Esophagus muscularis mucosa (tissue), 4 donors: ENCODE measurements at regions not wholly inside any gene's neighbourhood (a gene's known extent, or its start where the extent isn't known, plus 50 kb on each side); places are given as distances from the start of the nearest gene placed in this dataset.

Experiments
- DNase-seq: peaks from one replicate; pipeline ENCODE4 v3.0.0-alpha.2; 2017; ENCODE audit errors: extremely low spot score
- H3K27ac ChIP-seq, 4 donors: fragments of 200-600 bp; sonication (generic); replicated peaks in 1 of 4; 1 replicate in 3 of 4; 2 replicates in 1 of 4; pipeline ENCODE4 v1.5.1; 2016 to 2019; ENCODE audit warnings: mild to moderate bottlenecking in 1 of 4
- H3K27me3 ChIP-seq, 4 donors: fragments of 200-600 bp; sonication (generic); one replicate each; pipeline versions ENCODE4 v1.5.1 to v1.6.0; 2016 to 2019
- H3K36me3 ChIP-seq, 4 donors: fragments of 200-600 bp; sonication (generic); one replicate each; pipeline ENCODE4 v1.5.1; 2016 to 2019
- H3K4me1 ChIP-seq, 4 donors: fragments of 200-600 bp; sonication (generic); one replicate each; pipeline ENCODE4 v1.5.1; 2016 to 2019
- H3K4me3 ChIP-seq, 4 donors: fragments of 200-600 bp; sonication (generic); 1 replicate in 2 of 4; 2 replicates in 2 of 4; pipeline ENCODE4 v1.5.1; 2016 to 2019; ENCODE audit warnings: mild to moderate bottlenecking in 4 of 4, moderate library complexity in 1 of 4
- H3K9me3 ChIP-seq, 4 donors: fragments of 200-600 bp; sonication (generic); 1 replicate in 3 of 4; 2 replicates in 1 of 4; pipeline ENCODE4 v1.5.1; 2016 to 2019
- CTCF ChIP-seq, 3 experiments: fragments of 200-600 bp in 2 of 3; fragments of 450-650 bp in 1 of 3; sonication (generic) in 2 of 3; IDR thresholded peaks; one replicate each; pipeline ENCODE4 v1.5.1; 2017 to 2019; ENCODE audit warnings: antibody characterized with exemption in 3 of 3, mild to moderate bottlenecking in 2 of 3, moderate library complexity in 1 of 3
- EP300 ChIP-seq: sonication (generic); formaldehyde crosslinking; IDR thresholded peaks from one replicate; pipeline ENCODE4 v1.6.1; 2017; ENCODE audit warnings: antibody characterized with exemption
- POLR2A ChIP-seq: fragments of 450-650 bp; IDR thresholded peaks from one replicate; pipeline ENCODE4 v1.6.1; 2017; ENCODE audit warnings: antibody characterized with exemption, moderate library complexity, mild to moderate bottlenecking, low read depth
- POLR2AphosphoS5 ChIP-seq, 2 donors: sonication (generic); formaldehyde crosslinking; IDR thresholded peaks; one replicate each; pipeline ENCODE4 v1.6.1; 2017; ENCODE audit warnings: antibody characterized with exemption in 2 of 2
- WGBS: methylation state at CpG from one replicate; pipeline ENCODE4 v1.1.5; 2018; 5-methylcytosine and 5-hydroxymethylcytosine counted together
- intact Hi-C: fragments of 100-400 bp; cut with DNase I; formaldehyde crosslinking; loops from one replicate; pipeline ENCODE4 v1.15.1; 2023

- TF ChIP-seq CTCF (IDR thresholded peaks at IDR 0.05) (no peak), EP300 (no peak), POLR2AphosphoS5 (IDR thresholded peaks at IDR 0.05) (no peak), POLR2A (no peak)
- peaks cover 0 to 25% (median 0%) of the 10 kb centered on the region in 4 donors for H3K27me3 ChIP-seq
- H3K4me1 ChIP-seq = no peaks in the 10 kb centered on the region
- H3K9me3 ChIP-seq = peaks cover 0 to 12% (median 5%) of the 10 kb centered on the region in 4 donors
- intact Hi-C loops = no loop called here
- WGBS = 73% methylated on average over 9 of the region's 9 CpGs
- DNase-seq = no peak
- H3K4me3 ChIP-seq = no peak overlapping the region
- no peaks in the 10 kb centered on the region for H3K36me3 ChIP-seq
- H3K27ac ChIP-seq = no peak overlapping the region
Measured at GRCh38 chr16:50979806-50980620, 171.1 kb downstream of the SALL1 start.

- WGBS = 38% methylated on average over 8 of the region's 11 CpGs
Measured at GRCh38 chr16:50977138-50977537, 173.9 kb downstream of the SALL1 start.

GRCh38 chr16:50974438-50975036, 176.5 kb downstream of the SALL1 start:
- Histone ChIP-seq H3K4me1 (no peaks in the 10 kb centered on the region), H3K27me3 (peaks cover 0 to 33% (median 0%) of the 10 kb centered on the region in 4 donors), H3K9me3 (no peaks in the 10 kb centered on the region), H3K4me3 (no peak overlapping the region), H3K27ac (no peak overlapping the region), H3K36me3 (no peaks in the 10 kb centered on the region)
- intact Hi-C loops = no loop called here
- 66% methylated on average over 6 of the region's 6 CpGs for WGBS
- TF ChIP-seq POLR2AphosphoS5 (IDR thresholded peaks at IDR 0.05) (no peak), CTCF (IDR thresholded peaks at IDR 0.05) (no peak), EP300 (no peak), POLR2A (no peak)
- no peak for DNase-seq

More at GRCh38 chr16:50977138-50977537, 173.9 kb downstream of the SALL1 start:
- Histone ChIP-seq H3K4me1 (no peaks in the 10 kb centered on the region), H3K4me3 (no peak overlapping the region), H3K9me3 (no peaks in the 10 kb centered on the region), H3K27me3 (peaks cover 0 to 36% (median 0%) of the 10 kb centered on the region in 4 donors), H3K27ac (no peak overlapping the region), H3K36me3 (no peaks in the 10 kb centered on the region)
- intact Hi-C loops = no loop called here
- DNase-seq = no peak
- TF ChIP-seq POLR2AphosphoS5 (IDR thresholded peaks at IDR 0.05) (no peak), EP300 (no peak), POLR2A (no peak), CTCF (IDR thresholded peaks at IDR 0.05) (no peak)

GRCh38 chr16:50972876-50973275, 178.2 kb downstream of the SALL1 start:
- no peak overlapping the region for H3K4me3 ChIP-seq
- no peak overlapping the region for H3K27ac ChIP-seq
- 76% methylated on average over 2 of the region's 2 CpGs for WGBS
- no peaks in the 10 kb centered on the region for H3K36me3 ChIP-seq
- peaks cover 0 to 33% (median 0%) of the 10 kb centered on the region in 4 donors for H3K27me3 ChIP-seq
- TF ChIP-seq CTCF (IDR thresholded peaks at IDR 0.05) = no peak
- no peak for TF ChIP-seq EP300
- TF ChIP-seq POLR2AphosphoS5 (IDR thresholded peaks at IDR 0.05) = no peak
- no peak for TF ChIP-seq POLR2A
- no peaks in the 10 kb centered on the region for H3K4me1 ChIP-seq
- intact Hi-C loops = no loop called here
- H3K9me3 ChIP-seq = no peaks in the 10 kb centered on the region
- DNase-seq = no peak
